ENCODE measurements at regions not wholly inside any gene's neighbourhood (a gene's known extent, or its start where the extent isn't known, plus 50 kb on each side); places are given as distances from the start of the nearest gene placed in this dataset.

GRCh38 chr15:38696109-38696727, 131.6 kb upstream of the RASGRP1 start:
- ATAC-seq = peak; percentile 89 to 93

GRCh38 chr15:38696790-38697495, 132.3 kb upstream of the RASGRP1 start:
- no peak for ATAC-seq

GRCh38 chr15:38698254-38698653, 133.6 kb upstream of the RASGRP1 start:
- ATAC-seq = no peak

- ATAC-seq = peak; percentile 25 to 30
Measured at GRCh38 chr15:38699633-38700230, 135.1 kb upstream of the RASGRP1 start.

- no peak for ATAC-seq
Measured at GRCh38 chr15:38701149-38701548, 136.5 kb upstream of the RASGRP1 start.

GRCh38 chr15:38702178-38702912, 137.7 kb upstream of the RASGRP1 start:
- ATAC-seq = no peak

GRCh38 chr15:38705436-38706219, 141.0 kb upstream of the RASGRP1 start:
- peak in 1 of 2 donors; percentile 24 for ATAC-seq

- ATAC-seq = no peak
Measured at GRCh38 chr15:38706956-38707355, 142.3 kb upstream of the RASGRP1 start.

- peak; percentile 73 to 82 for ATAC-seq
Measured at GRCh38 chr15:38707802-38708671, 143.4 kb upstream of the RASGRP1 start.

- ATAC-seq = no peak
Measured at GRCh38 chr15:38708672-38709180, 144.1 kb upstream of the RASGRP1 start.

- no peak for ATAC-seq
Measured at GRCh38 chr15:38709196-38709595, 144.6 kb upstream of the RASGRP1 start.

- no peak for ATAC-seq
Measured at GRCh38 chr15:38714309-38715072, 149.9 kb upstream of the RASGRP1 start.

GRCh38 chr15:38720893-38721567, 156.4 kb upstream of the RASGRP1 start:
- no peak for ATAC-seq

- ATAC-seq = no peak
Measured at GRCh38 chr15:38721568-38721945, 156.9 kb upstream of the RASGRP1 start.

- ATAC-seq = no peak
Measured at GRCh38 chr15:38722236-38722635, 157.6 kb upstream of the RASGRP1 start.

- ATAC-seq = no peak
Measured at GRCh38 chr15:38724827-38725226, 160.2 kb upstream of the RASGRP1 start.

GRCh38 chr15:38726187-38726586, 161.6 kb upstream of the RASGRP1 start:
- no peak for ATAC-seq

GRCh38 chr15:38733331-38733730, 168.7 kb upstream of the RASGRP1 start:
- no peak for ATAC-seq

- no peak for ATAC-seq
Measured at GRCh38 chr15:38740206-38740605, 175.6 kb upstream of the RASGRP1 start.

GRCh38 chr15:38743147-38743546, 178.5 kb upstream of the RASGRP1 start:
- ATAC-seq = no peak

Data from activated CD4-positive, CD25-positive, alpha-beta regulatory T cell treated with anti-CD3 and anti-CD28 coated beads, Interleukin-2, amount 50 U/mL, for 24 hours (primary cell).